Renal pelvis (tissue), 1 donor: ENCODE measurements at regions not wholly inside any gene's neighbourhood (a gene's known extent, or its start where the extent isn't known, plus 50 kb on each side); places are given as distances from the start of the nearest gene placed in this dataset.
A peak's percentile ranks its signal among the peaks of the same experiment; 100 is the strongest.
"Not testable (repeated sequence)": the region's sequence is repeated elsewhere in the genome, so short reads cannot be mapped to it uniquely, and the experiment has no call there.

Experiments
- DNase-seq: peaks from one replicate; pipeline ENCODE4 v3.0.0-alpha.2; 2013

- DNase-seq = no peak
Measured at GRCh38 chr20:47905628-47906347, 120.5 kb upstream of the SULF2 start.

- DNase-seq = not testable (repeated sequence)
Measured at GRCh38 chr20:47903009-47903408, 117.7 kb upstream of the SULF2 start.

DNA sequence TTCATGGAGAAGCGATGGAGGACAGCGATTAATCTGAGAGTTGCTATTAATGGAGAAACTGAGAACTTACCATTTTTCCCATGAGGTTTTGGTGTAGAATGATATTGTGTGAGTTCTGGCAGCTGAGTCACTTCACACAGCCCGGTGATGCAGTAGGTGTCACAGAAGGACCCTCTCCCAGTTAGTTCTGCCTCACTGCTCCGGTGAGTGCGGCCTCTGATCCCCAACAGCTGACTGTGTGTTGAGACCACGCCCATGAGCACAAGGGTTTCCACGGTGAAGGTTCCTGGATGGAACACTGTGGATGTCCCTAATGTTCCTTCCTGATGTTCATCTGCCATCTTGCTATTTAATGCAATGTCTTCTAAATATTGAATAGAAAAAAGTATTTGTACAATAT, 114.0 kb upstream of the SULF2 start:
- DNase-seq = not testable (repeated sequence)

DNA sequence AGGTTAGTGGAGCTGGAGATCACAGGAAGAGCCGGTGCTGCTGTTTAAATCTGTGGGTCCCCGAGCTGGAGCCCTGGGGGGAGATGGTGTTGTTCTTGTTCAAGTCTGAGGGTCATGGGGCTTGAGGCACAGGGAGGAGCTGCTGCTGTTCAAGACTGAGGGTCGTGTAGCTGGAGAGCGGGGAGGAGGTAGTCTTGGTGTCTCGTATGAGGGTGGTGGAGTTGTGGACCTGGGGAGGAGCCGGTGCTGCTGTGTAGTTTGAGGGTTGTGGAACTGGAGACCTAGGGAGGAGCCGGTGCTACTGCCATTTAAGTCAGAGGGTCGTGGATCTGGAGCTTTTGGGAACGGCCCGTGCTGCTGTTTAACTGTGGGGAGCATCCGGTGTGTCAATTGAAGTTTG, 112.2 kb upstream of the SULF2 start:
- DNase-seq = no peak

- not testable (repeated sequence) for DNase-seq
Measured at GRCh38 chr20:47892681-47893080, 107.4 kb upstream of the SULF2 start.

DNA sequence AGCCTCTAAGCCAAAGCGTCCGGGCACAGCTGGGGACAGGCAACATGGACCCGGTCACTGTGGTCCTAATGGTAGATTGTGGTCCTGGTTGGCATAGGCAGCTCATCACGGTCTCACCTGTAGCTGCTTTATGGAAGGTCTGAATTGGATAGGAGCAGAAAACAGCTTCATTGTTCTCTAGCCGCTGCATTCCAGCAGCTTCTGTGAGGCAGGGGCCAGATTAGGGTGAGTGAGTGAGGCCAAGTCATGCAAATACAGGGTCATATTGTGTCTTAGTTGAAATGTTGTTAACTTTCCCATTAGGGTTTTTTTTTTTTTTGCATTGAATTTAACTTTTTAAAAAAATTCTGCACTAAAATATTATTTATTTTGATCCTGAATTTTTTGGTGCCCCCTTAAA, 105.4 kb upstream of the SULF2 start:
- not testable (repeated sequence) for DNase-seq

- DNase-seq = not testable (repeated sequence)
Measured at GRCh38 chr20:47889751-47890150, 104.5 kb upstream of the SULF2 start.

- DNase-seq = no peak
Measured at GRCh38 chr20:47888351-47888750, 103.1 kb upstream of the SULF2 start.

- DNase-seq = no peak
Measured at GRCh38 chr20:47887477-47888080, 102.3 kb upstream of the SULF2 start.

DNA sequence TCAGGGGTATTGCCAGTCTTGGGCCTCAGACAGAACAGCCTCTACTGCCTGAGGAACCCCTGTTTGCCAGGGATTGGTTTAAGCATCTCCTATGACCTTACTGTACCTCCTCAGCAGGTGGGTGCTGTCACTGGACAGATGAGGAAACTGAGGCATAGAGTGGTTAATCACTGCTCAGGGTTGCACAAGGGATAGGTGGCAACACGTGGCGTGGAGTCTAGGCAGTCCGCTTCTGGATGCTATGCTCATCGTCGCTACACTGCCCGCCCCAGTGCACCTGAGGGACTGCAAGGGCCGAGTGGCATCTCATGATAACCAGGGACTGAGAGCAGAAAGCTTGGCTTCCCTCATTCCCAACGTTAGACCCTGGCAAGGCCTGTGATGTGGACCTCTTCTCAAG, 101.8 kb upstream of the SULF2 start:
- DNase-seq = no peak

GRCh38 chr20:47886454-47887041, 101.3 kb upstream of the SULF2 start:
- no peak for DNase-seq

- DNase-seq = no peak
Measured at GRCh38 chr20:47885909-47886453, 100.7 kb upstream of the SULF2 start.

GRCh38 chr20:47883940-47884339, 98.7 kb upstream of the SULF2 start:
- not testable (repeated sequence) for DNase-seq

- no peak for DNase-seq
Measured at GRCh38 chr20:47883186-47883585, 97.9 kb upstream of the SULF2 start.

GRCh38 chr20:47879771-47880170, 94.5 kb upstream of the SULF2 start:
- no peak for DNase-seq

DNA sequence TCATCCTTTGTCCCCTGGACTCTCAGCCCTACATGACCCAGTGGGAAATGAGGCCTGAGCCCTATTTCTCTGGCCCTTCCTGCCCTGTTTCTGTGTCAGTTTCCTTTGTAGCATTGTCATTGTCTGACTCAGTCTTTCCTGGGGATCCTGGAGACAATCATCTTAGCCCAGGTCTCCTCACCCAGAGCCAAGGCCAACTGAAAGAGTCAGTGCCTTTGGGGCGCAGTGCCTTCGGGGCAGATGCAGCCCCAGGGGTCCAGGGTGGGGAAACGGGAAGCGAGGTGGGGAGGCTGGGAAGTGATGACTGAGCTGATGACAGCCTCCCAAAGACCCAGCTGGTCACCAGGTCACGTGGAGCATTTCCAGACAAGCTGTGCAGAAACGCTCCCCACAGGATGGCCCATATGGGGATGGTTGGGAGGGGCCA, 93.3 kb upstream of the SULF2 start:
- no peak for DNase-seq

DNA sequence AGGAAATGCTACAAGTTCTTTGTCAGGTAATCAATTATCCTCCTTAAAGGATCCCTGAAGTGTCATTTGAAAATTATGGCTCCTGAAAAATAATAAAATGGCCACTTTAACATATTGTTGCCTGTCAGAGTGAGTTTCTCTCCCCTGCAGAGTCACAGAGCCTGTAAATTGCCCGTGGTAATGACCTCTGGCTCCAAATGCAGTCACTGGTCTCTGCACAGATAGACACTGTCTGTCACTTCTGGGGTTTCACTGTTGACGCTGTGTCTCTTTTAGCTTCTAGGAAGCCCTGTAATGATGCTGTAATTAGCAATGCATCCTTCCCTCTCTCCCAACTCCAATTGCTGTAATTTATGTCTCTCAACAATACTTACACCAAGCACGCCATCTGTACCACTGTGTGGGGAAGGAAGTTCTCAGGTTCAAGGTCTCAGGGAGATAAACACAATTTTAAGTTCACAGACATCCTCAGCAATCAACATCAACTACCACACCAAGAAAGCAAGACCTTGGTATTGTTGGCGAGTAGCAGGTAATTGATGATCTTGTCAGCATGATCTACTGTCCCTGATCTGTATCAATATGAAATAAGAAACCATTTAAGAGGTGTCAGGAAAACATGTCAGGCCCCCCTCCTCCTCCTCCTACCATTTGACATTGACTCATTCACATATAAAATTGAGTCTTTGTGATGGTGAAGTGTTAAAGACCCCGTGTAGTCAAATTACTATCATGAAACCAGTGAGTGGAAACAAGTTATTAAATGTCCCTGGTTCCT, 91.2 kb upstream of the SULF2 start:
- peak; percentile 65 for DNase-seq

DNA sequence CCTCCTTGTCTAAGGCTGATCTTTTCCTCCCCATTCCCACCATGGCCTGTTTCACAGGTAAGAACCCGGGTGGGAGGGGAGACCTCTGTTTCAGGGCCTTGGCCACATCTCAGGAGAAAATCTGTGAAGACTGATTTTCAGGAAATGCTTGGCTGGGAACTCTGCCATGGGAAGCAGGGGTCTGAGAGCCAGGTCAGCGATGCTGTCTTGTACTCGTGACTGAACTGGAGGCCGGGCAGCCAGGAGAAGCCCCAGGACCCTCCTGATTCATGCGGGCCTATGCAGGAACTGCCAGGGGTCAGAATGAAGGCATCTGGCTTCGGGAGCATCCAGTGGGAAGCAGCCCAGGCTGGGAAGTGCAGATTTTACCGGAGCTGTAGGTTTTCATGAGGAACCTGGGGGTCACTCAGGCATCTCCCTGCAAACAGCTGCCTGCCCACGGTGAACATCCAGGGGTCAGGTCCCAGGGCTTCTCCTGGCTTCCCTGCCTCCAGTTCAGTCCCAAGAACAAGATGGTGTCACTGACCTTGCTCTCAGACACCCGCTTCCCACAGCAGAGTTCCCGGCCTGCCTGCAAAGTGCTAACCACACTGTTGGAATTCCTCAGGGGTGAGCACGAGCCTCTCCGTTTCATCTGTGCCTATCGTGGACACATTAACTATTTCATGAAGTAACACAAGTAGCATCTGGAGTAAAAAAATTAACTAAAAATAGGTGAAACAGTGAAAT, 90.2 kb upstream of the SULF2 start:
- DNase-seq = no peak

- DNase-seq = no peak
Measured at GRCh38 chr20:47872341-47872740, 87.1 kb upstream of the SULF2 start.

GRCh38 chr20:47870475-47870874, 85.2 kb upstream of the SULF2 start:
- no peak for DNase-seq

DNA sequence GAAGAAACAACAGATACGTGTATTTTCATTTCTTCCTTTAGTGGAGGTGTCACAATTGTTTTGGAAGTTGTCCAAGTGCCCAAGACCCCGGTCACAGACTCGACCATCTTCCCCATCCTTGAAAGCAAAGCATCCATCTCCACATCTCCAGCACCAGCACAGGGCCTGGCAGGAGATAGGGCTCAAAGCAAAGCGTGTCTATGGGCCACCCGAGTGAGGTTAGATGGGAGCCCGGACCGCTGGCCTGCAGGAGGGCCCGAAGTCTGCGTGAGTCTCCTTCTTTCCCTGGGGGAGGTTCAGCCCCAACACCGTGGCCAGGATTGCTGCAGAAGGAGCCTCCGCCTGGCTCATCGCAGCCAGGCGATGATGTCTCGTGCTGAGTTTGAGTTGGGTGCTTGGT, 83.5 kb upstream of the SULF2 start:
- DNase-seq = no peak

DNA sequence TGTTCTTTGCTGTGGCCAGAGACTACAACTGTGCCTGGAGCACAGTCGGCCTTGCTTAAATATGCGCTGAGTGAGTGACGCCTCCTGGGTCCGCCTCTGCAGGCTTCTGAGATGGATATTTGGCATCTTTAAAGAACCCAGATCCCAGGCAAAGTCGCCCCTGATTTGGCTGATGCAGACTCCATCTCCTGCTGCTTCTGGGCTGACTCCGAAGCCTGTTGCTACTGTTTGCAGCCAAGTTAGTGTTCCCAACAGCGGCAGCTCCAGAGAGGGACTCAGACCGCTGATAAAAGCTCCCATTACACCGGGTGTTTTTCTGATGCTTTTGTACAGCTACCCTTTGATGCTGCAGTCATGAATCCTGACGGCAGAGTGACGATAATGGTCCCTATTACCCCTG, 83.0 kb upstream of the SULF2 start:
- DNase-seq = no peak
